HL-60 (cell line): ENCODE measurements at regions not wholly inside any gene's neighbourhood (a gene's known extent, or its start where the extent isn't known, plus 50 kb on each side); places are given as distances from the start of the nearest gene placed in this dataset.

Source experiments
- GABPA ChIP-seq: IDR thresholded peaks from 2 replicates; pipeline ENCODE4 v1.6.1; 2012; ENCODE audit warnings: low read depth
- POLR2AphosphoS5 ChIP-seq: IDR thresholded peaks from 2 replicates; pipeline ENCODE4 v1.6.1; 2012; ENCODE audit warnings: low read depth
- REST ChIP-seq: IDR thresholded peaks from 2 replicates; pipeline ENCODE4 v1.6.1; 2012; ENCODE audit warnings: low read depth; ENCODE audit not compliant: insufficient replicate concordance
- SPI1 ChIP-seq: IDR thresholded peaks from 2 replicates; pipeline ENCODE4 v1.6.1; 2012; ENCODE audit warnings: low read depth, mild to moderate bottlenecking, borderline replicate concordance
- TF ChIP-seq, protein P1 (sequence below): IDR thresholded peaks from one replicate; pipeline ENCODE4 v1.5.1; 2011; ENCODE audit warnings: low read length, control low read depth, inconsistent platforms; ENCODE audit not compliant: insufficient read depth

DNA sequence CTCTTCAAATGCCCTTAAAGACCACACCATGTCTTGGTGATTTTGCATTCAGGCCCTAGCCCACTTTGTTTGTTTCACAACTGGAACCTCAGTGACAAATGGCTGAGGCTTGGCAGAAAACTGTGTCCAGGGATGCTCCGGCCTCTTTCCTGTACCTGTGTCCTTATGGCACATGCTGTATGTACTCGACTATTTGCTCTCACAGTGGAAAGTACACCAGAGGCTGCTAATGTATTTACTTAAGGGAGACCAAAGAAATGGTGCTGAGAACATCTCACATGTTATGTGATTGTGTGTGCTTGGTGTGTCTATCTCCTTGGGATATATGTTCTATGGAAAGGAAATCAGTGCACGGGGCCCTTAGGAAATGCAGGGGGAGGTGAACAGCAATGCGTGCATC is 263.3 kb downstream of the GADD45G start:
- TF ChIP-seq, protein P1, sequence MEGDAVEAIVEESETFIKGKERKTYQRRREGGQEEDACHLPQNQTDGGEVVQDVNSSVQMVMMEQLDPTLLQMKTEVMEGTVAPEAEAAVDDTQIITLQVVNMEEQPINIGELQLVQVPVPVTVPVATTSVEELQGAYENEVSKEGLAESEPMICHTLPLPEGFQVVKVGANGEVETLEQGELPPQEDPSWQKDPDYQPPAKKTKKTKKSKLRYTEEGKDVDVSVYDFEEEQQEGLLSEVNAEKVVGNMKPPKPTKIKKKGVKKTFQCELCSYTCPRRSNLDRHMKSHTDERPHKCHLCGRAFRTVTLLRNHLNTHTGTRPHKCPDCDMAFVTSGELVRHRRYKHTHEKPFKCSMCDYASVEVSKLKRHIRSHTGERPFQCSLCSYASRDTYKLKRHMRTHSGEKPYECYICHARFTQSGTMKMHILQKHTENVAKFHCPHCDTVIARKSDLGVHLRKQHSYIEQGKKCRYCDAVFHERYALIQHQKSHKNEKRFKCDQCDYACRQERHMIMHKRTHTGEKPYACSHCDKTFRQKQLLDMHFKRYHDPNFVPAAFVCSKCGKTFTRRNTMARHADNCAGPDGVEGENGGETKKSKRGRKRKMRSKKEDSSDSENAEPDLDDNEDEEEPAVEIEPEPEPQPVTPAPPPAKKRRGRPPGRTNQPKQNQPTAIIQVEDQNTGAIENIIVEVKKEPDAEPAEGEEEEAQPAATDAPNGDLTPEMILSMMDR, result no peak
- no peak for TF ChIP-seq SPI1
- TF ChIP-seq REST, result no peak
- no peak for TF ChIP-seq POLR2AphosphoS5
- TF ChIP-seq GABPA, result no peak
